ENCODE measurements at regions not wholly inside any gene's neighbourhood (a gene's known extent, or its start where the extent isn't known, plus 50 kb on each side); places are given as distances from the start of the nearest gene placed in this dataset.

DNA sequence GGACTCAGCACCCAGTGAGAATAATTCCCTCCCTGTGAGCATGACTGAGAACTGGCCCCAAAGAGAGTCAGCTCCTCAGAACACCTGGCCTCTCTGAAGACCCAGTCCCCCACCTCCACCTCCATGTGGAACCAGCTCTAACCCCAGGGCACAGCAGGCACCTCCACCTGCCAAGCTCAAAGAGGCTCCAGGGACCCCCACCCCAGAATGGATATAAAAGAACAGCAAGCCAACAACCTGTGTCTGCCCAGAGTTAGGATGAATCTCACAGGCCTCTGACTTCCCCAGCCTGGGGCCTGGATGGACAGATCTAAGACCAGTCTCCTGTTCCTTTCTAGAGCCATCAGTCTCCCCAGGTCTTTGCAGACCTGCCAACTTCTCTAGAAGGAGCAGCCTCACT is 498.5 kb downstream of the EIPR1 start:
- H3K4me2 ChIP-seq (ENCODE audit: extremely low read depth, insufficient read depth, low read length) = no peak overlapping the region
- H2AFZ ChIP-seq (ENCODE audit: low read length) = no peak overlapping the region
- H3K36me3 ChIP-seq (ENCODE audit: control insufficient read depth, insufficient read depth, low read length) = no peaks in the 10 kb centered on the region
- no peak for DNase-seq (ENCODE audit: low read depth in 2 of 2)
- no peak overlapping the region for H3K27ac ChIP-seq (ENCODE audit: insufficient read depth, low read length)
- H3K79me2 ChIP-seq (ENCODE audit: control insufficient read depth, insufficient read depth, low read length) = no peaks in the 10 kb centered on the region
- no peaks in the 10 kb centered on the region for H3K27me3 ChIP-seq (ENCODE audit: control insufficient read depth, insufficient read depth, low read length)
- no peaks in the 10 kb centered on the region for H3K4me1 ChIP-seq (ENCODE audit: control insufficient read depth, extremely low read depth, insufficient read depth, low read length)
- TF ChIP-seq, protein P1, sequence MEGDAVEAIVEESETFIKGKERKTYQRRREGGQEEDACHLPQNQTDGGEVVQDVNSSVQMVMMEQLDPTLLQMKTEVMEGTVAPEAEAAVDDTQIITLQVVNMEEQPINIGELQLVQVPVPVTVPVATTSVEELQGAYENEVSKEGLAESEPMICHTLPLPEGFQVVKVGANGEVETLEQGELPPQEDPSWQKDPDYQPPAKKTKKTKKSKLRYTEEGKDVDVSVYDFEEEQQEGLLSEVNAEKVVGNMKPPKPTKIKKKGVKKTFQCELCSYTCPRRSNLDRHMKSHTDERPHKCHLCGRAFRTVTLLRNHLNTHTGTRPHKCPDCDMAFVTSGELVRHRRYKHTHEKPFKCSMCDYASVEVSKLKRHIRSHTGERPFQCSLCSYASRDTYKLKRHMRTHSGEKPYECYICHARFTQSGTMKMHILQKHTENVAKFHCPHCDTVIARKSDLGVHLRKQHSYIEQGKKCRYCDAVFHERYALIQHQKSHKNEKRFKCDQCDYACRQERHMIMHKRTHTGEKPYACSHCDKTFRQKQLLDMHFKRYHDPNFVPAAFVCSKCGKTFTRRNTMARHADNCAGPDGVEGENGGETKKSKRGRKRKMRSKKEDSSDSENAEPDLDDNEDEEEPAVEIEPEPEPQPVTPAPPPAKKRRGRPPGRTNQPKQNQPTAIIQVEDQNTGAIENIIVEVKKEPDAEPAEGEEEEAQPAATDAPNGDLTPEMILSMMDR (conservative IDR thresholded peaks at IDR 0.05 in 1 of 2, IDR thresholded peaks at IDR 0.05 in 1 of 2; ENCODE audit: low read depth in 1 of 2, low read length in 2 of 2) = no peak
- TF ChIP-seq EZH2 (IDR thresholded peaks at IDR 0.05; ENCODE audit: low read length, missing control alignments) = no peak
- no peak overlapping the region for H3K4me3 ChIP-seq (replicated peaks in 1 of 4; ENCODE audit: control extremely low read depth in 1 of 4, insufficient read depth in 1 of 4, low read depth in 3 of 4, low read length in 4 of 4)
- no peaks in the 10 kb centered on the region for H3K9me3 ChIP-seq (ENCODE audit: control insufficient read depth, insufficient read depth, low read depth, low read length)
- H4K20me1 ChIP-seq (ENCODE audit: control insufficient read depth, extremely low read depth, insufficient read depth, low read length) = no peaks in the 10 kb centered on the region
- H3K9ac ChIP-seq (ENCODE audit: insufficient read depth, low read length) = no peak overlapping the region

DNA sequence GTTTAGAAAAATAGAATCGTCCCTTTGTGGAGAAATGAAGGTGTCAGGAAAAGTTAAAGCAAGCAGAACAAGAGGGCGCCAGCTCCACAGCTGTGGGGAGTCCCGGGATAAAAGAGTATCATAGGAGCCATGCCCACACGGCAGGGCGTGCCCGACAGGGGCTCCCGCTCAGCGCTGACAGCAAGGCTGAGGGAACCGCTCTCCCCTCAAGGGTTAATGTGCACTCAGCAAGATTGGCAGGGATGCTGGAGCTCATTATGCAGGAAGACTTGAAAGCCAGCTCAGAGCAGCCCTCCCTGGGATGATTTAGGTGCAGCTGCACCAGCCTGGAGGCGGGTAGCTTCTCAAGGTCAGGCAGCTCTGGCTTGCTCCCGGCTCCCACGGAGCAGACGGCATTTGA is 500.2 kb downstream of the EIPR1 start:
- no peaks in the 10 kb centered on the region for H3K36me3 ChIP-seq (ENCODE audit: control insufficient read depth, insufficient read depth, low read length)
- no peak overlapping the region for H2AFZ ChIP-seq (ENCODE audit: low read length)
- H3K27me3 ChIP-seq (ENCODE audit: control insufficient read depth, insufficient read depth, low read length) = no peaks in the 10 kb centered on the region
- no peaks in the 10 kb centered on the region for H3K4me1 ChIP-seq (ENCODE audit: control insufficient read depth, extremely low read depth, insufficient read depth, low read length)
- H3K9ac ChIP-seq (ENCODE audit: insufficient read depth, low read length) = no peak overlapping the region
- no peak for DNase-seq (ENCODE audit: low read depth in 2 of 2)
- H3K27ac ChIP-seq (ENCODE audit: insufficient read depth, low read length) = no peak overlapping the region
- H3K4me3 ChIP-seq (replicated peaks in 1 of 4; ENCODE audit: control extremely low read depth in 1 of 4, insufficient read depth in 1 of 4, low read depth in 3 of 4, low read length in 4 of 4) = no peak overlapping the region
- H3K9me3 ChIP-seq (ENCODE audit: control insufficient read depth, insufficient read depth, low read depth, low read length) = no peaks in the 10 kb centered on the region
- H3K4me2 ChIP-seq (ENCODE audit: extremely low read depth, insufficient read depth, low read length) = no peak overlapping the region
- no peak for TF ChIP-seq EZH2 (IDR thresholded peaks at IDR 0.05; ENCODE audit: low read length, missing control alignments)
- TF ChIP-seq, protein P1 (conservative IDR thresholded peaks at IDR 0.05 in 1 of 2, IDR thresholded peaks at IDR 0.05 in 1 of 2; ENCODE audit: low read depth in 1 of 2, low read length in 2 of 2) = no peak
- no peaks in the 10 kb centered on the region for H3K79me2 ChIP-seq (ENCODE audit: control insufficient read depth, insufficient read depth, low read length)
- H4K20me1 ChIP-seq (ENCODE audit: control insufficient read depth, extremely low read depth, insufficient read depth, low read length) = no peaks in the 10 kb centered on the region

DNA sequence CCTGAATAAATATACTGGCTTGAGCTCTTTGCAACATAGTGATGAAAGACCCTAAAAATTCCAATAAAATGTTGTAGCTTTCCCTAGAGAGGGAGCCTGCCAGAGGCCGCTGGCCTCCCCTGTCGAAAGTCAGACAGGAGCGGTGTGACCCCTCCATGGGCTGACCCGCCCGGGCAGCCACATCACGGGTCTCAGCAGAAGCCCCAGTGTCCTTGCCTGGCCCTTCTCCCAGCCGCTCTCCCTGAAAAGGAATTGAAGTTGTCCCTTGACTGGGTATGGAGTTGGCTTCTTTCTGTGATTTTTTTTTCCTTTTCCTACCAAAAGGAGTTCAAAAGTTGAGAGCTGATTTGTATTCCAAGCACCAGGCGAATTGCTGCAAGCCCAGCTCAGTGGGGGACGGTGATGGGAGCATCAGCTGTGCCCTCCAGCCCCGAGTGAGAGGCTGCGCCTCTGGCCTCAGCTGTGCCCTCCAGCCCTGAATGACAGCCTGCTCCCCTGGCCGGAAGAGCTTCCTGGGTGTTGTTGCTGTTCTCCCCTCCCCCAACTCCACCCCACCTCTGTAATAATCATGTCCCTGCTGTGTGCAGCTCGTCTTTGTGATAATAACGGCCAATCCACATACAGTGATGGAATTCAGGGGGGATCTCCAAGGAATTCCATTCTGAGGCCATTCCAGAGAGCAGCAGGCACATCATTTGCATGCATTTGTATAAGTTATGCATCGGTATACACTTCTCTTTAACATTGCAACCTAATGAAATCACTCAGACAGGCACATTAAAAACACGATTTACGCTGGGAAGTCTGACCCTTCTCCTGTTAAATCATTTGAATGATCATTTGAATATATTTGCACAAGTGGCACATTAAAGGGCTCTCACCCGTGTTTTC is 501.0 kb downstream of the EIPR1 start:
- Histone ChIP-seq H3K79me2 (ENCODE audit: control insufficient read depth, insufficient read depth, low read length) (no peaks in the 10 kb centered on the region), H3K27ac (ENCODE audit: insufficient read depth, low read length) (no peak overlapping the region), H4K20me1 (ENCODE audit: control insufficient read depth, extremely low read depth, insufficient read depth, low read length) (no peaks in the 10 kb centered on the region), H3K4me3 (replicated peaks in 1 of 4; ENCODE audit: control extremely low read depth in 1 of 4, insufficient read depth in 1 of 4, low read depth in 3 of 4, low read length in 4 of 4) (no peak overlapping the region), H3K4me1 (ENCODE audit: control insufficient read depth, extremely low read depth, insufficient read depth, low read length) (no peaks in the 10 kb centered on the region), H3K9me3 (ENCODE audit: control insufficient read depth, insufficient read depth, low read depth, low read length) (no peaks in the 10 kb centered on the region), H3K27me3 (ENCODE audit: control insufficient read depth, insufficient read depth, low read length) (no peaks in the 10 kb centered on the region), H3K9ac (ENCODE audit: insufficient read depth, low read length) (no peak overlapping the region), H3K36me3 (ENCODE audit: control insufficient read depth, insufficient read depth, low read length) (no peaks in the 10 kb centered on the region), H3K4me2 (ENCODE audit: extremely low read depth, insufficient read depth, low read length) (no peak overlapping the region), H2AFZ (ENCODE audit: low read length) (no peak overlapping the region)
- DNase-seq (ENCODE audit: low read depth in 2 of 2) = no peak
- TF ChIP-seq EZH2 (IDR thresholded peaks at IDR 0.05; ENCODE audit: low read length, missing control alignments) = no peak
- TF ChIP-seq, protein P1 (conservative IDR thresholded peaks at IDR 0.05 in 1 of 2, IDR thresholded peaks at IDR 0.05 in 1 of 2; ENCODE audit: low read depth in 1 of 2, low read length in 2 of 2) = no peak

Data from fibroblast of lung (primary cell).